Gastrocnemius medialis (tissue), 4 donors: ENCODE measurements at regions not wholly inside any gene's neighbourhood (a gene's known extent, or its start where the extent isn't known, plus 50 kb on each side); places are given as distances from the start of the nearest gene placed in this dataset.

Experiments
- ATAC-seq, 2 donors: fragments of 150-250 bp; one replicate each; pipeline ENCODE4 v1.9.1; 2016
- DNase-seq, 2 donors: peaks; one replicate each; pipeline ENCODE4 v3.0.0-alpha.2; 2019
- H3K27ac ChIP-seq, 4 donors: fragments of 200-600 bp; sonication (generic); 1 replicate in 1 of 4; 2 replicates in 3 of 4; pipeline ENCODE4 v1.5.1; 2016 to 2018; ENCODE audit warnings: mild to moderate bottlenecking in 2 of 4, moderate library complexity in 1 of 4
- H3K27me3 ChIP-seq, 3 donors: fragments of 200-600 bp; sonication (generic) in 2 of 3; 1 replicate in 1 of 3; 2 replicates in 2 of 3; pipeline versions ENCODE4 v1.5.1 to v1.6.0; 2016 to 2019; ENCODE audit warnings: mild to moderate bottlenecking in 1 of 3, moderate library complexity in 1 of 3
- H3K36me3 ChIP-seq, 2 donors: fragments of 200-600 bp; sonication (generic) in 1 of 2; one replicate each; pipeline ENCODE4 v1.5.1; 2017 to 2018
- H3K4me1 ChIP-seq, 2 donors: fragments of 200-600 bp; sonication (generic) in 1 of 2; one replicate each; pipeline ENCODE4 v1.5.1; 2016 to 2017; ENCODE audit warnings: mild to moderate bottlenecking in 2 of 2
- H3K4me3 ChIP-seq, 4 donors: fragments of 200-600 bp; sonication (generic) in 3 of 4; 1 replicate in 1 of 4; 2 replicates in 3 of 4; pipeline ENCODE4 v1.5.1; 2016 to 2019; ENCODE audit warnings: mild to moderate bottlenecking in 2 of 4
- H3K9me3 ChIP-seq, 3 donors: fragments of 200-600 bp; sonication (generic) in 2 of 3; 1 replicate in 1 of 3; 2 replicates in 2 of 3; pipeline ENCODE4 v1.5.1; 2016 to 2019
- POLR2A ChIP-seq, 2 donors: fragments of 450-650 bp; IDR thresholded peaks; one replicate each; pipeline ENCODE4 v1.6.1; 2017; ENCODE audit warnings: antibody characterized with exemption in 2 of 2, mild to moderate bottlenecking in 2 of 2, moderate library complexity in 2 of 2
- in situ Hi-C, 4 donors: fragments of 200-750 bp; cut with MboI; loops; one replicate each; pipeline versions ENCODE4 v1.15.0 to v1.8.0; 2017; ENCODE audit warnings: low sequenced_read_pairs in 4 of 4
- intact Hi-C: fragments of 100-400 bp; cut with DNase I; formaldehyde crosslinking; loops from one replicate; pipeline ENCODE4 v1.15.1; 2023; ENCODE audit warnings: low total_unique reads
- TF ChIP-seq, protein P1 (sequence below), 5 experiments: fragments of 450-650 bp in 3 of 5; fragments of 200-600 bp in 2 of 5; sonication (generic) in 2 of 5; IDR thresholded peaks in 4 of 5; conservative IDR thresholded peaks in 1 of 5; 1 replicate in 4 of 5; 2 replicates in 1 of 5; pipeline ENCODE4 v1.5.1; 2016 to 2019; ENCODE audit warnings: antibody characterized with exemption in 5 of 5, mild to moderate bottlenecking in 3 of 5, moderate library complexity in 3 of 5

DNA sequence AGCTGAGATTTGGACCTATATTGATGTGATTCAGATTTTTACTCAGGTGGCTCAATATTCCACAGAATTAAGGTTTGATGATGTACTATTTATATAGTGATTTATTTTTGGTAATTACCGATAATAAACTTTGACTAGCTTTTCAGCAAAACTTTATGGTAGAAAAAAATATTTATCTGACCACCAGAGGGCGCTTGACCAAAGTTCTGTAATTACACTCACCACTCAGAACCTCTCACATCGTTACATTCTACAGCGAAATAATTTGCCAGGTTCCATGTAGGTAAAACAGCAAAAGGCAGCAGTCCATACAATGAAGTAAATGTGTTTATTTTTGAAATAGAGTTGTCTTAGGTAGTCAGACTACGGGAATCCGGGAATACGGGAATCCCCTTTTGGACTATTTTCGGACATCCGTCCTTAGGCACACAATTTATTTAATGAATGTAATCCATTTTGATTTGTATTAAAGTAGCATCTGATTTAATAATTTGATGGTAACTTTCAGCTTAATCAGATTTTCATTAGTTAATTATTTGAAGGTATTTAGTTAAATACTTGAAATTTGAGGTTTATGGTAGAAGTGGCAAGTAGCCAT, 143.0 kb upstream of the DDHD1 start:
- no peak overlapping the region for H3K27ac ChIP-seq
- H3K4me1 ChIP-seq: no peaks in the 10 kb centered on the region
- ATAC-seq (no peak), DNase-seq (no peak)
- in situ Hi-C loops: loop anchor here in 1 of 4 donors (25.0 kb wide), 1 partner anchor 1041 kb away; no protein-coding TSS in a partner anchor
- intact Hi-C loops: loop anchor here (2.0 kb wide), 1 partner anchor 1053 kb away; no protein-coding TSS in a partner anchor
- no peaks in the 10 kb centered on the region for H3K27me3 ChIP-seq
- H3K4me3 ChIP-seq: no peak overlapping the region
- TF ChIP-seq POLR2A (IDR thresholded peaks at IDR 0.05): no peak
- TF ChIP-seq, protein P1, sequence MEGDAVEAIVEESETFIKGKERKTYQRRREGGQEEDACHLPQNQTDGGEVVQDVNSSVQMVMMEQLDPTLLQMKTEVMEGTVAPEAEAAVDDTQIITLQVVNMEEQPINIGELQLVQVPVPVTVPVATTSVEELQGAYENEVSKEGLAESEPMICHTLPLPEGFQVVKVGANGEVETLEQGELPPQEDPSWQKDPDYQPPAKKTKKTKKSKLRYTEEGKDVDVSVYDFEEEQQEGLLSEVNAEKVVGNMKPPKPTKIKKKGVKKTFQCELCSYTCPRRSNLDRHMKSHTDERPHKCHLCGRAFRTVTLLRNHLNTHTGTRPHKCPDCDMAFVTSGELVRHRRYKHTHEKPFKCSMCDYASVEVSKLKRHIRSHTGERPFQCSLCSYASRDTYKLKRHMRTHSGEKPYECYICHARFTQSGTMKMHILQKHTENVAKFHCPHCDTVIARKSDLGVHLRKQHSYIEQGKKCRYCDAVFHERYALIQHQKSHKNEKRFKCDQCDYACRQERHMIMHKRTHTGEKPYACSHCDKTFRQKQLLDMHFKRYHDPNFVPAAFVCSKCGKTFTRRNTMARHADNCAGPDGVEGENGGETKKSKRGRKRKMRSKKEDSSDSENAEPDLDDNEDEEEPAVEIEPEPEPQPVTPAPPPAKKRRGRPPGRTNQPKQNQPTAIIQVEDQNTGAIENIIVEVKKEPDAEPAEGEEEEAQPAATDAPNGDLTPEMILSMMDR (IDR thresholded peaks at IDR 0.05 in 4 of 5, conservative IDR thresholded peaks at IDR 0.05 in 1 of 5): peak in 4 of 5 experiments; percentile 48 to 71 (median 58)
- no peaks in the 10 kb centered on the region for H3K36me3 ChIP-seq
- H3K9me3 ChIP-seq: no peaks in the 10 kb centered on the region

DNA sequence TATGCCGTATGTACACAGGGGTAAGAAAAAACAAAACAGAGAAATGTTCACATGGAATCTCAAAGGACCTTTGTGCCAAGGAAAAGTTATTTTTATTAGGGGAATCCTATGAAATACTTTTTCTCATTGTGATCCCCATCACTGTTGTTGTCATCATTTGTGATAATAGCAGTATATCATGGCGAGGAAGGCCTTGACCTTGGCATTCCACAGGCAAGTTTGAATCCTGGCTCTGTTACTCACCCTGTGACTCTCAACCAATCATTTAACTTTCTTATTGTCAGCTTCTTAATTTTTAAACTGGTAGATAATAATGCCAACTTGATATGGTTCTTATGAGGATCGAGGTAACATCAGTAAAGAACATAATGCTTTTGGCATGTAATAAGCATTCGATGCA, 142.2 kb upstream of the DDHD1 start:
- no peak for DNase-seq
- no peak for TF ChIP-seq POLR2A (IDR thresholded peaks at IDR 0.05)
- TF ChIP-seq, protein P1 (IDR thresholded peaks at IDR 0.05 in 4 of 5, conservative IDR thresholded peaks at IDR 0.05 in 1 of 5): no peak
- Histone ChIP-seq H3K36me3 (no peaks in the 10 kb centered on the region), H3K27me3 (no peaks in the 10 kb centered on the region), H3K9me3 (no peaks in the 10 kb centered on the region), H3K4me3 (no peak overlapping the region), H3K4me1 (no peaks in the 10 kb centered on the region), H3K27ac (no peak overlapping the region)
- in situ Hi-C loops: loop anchor here in 1 of 4 donors (25.0 kb wide), 1 partner anchor 1042 kb away; no protein-coding TSS in a partner anchor
- no peak for ATAC-seq
- intact Hi-C loops: no loop called here

DNA sequence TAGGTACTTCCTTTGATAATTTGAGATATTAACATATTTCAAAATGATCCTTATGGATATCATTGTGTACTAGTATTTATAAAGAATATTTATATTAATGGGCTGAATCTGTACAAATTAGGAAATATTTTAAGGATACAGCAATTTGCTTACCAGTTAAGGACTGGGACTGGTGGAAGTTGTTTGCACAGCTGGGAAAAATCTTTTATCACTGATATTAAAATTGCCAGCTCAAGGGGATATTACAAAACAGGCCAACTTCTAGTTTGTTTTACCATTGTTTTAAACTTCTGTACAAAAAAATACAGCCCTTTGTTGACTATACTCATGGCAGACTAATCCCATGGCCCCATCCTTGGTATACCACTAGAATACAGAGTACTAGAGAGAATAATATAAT, 133.2 kb upstream of the DDHD1 start:
- no peaks in the 10 kb centered on the region for H3K4me1 ChIP-seq
- DNase-seq (no peak), ATAC-seq (no peak)
- H3K4me3 ChIP-seq: no peak overlapping the region
- no peaks in the 10 kb centered on the region for H3K27me3 ChIP-seq
- intact Hi-C loops: no loop called here
- H3K36me3 ChIP-seq: no peaks in the 10 kb centered on the region
- no peak for TF ChIP-seq POLR2A (IDR thresholded peaks at IDR 0.05)
- TF ChIP-seq, protein P1 (IDR thresholded peaks at IDR 0.05 in 4 of 5, conservative IDR thresholded peaks at IDR 0.05 in 1 of 5): no peak
- H3K9me3 ChIP-seq: peaks cover 0 to 12% (median 0%) of the 10 kb centered on the region in 3 donors
- in situ Hi-C loops: loop anchor here in 1 of 4 donors (25.0 kb wide), 1 partner anchor 1051 kb away; no protein-coding TSS in a partner anchor
- no peak overlapping the region for H3K27ac ChIP-seq

DNA sequence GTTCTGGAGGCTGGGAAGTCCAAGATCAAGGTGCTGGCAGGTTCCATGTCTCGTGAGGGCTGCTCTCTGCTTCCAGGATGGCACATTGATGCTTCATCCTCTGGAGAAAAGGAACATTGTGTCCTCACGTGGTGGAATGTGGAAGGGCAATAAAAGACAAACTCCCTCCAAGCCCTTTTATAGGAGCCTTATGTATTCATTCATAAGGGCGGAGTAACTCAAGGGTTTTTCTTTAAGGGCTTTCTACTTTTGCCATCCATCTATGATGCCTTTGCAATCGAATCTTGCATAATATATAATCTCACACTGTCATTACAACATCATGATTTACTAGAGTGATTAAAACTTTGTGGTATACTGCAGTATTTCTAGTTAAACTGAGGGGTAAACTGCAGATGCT, 132.7 kb upstream of the DDHD1 start:
- Histone ChIP-seq H3K9me3 (peaks cover 0 to 12% (median 0%) of the 10 kb centered on the region in 3 donors), H3K36me3 (no peaks in the 10 kb centered on the region), H3K4me1 (no peaks in the 10 kb centered on the region), H3K27me3 (no peaks in the 10 kb centered on the region), H3K4me3 (no peak overlapping the region), H3K27ac (no peak overlapping the region)
- ATAC-seq: no peak
- in situ Hi-C loops: loop anchor here in 1 of 4 donors (25.0 kb wide), 1 partner anchor 1051 kb away; no protein-coding TSS in a partner anchor
- intact Hi-C loops: no loop called here
- DNase-seq: no peak
- TF ChIP-seq POLR2A (IDR thresholded peaks at IDR 0.05): no peak
- TF ChIP-seq, protein P1 (IDR thresholded peaks at IDR 0.05 in 4 of 5, conservative IDR thresholded peaks at IDR 0.05 in 1 of 5): no peak
